SK-N-SH treated with all-trans-retinoic acid at 6 μM for 48 hours (cell line): ENCODE measurements at regions not wholly inside any gene's neighbourhood (a gene's known extent, or its start where the extent isn't known, plus 50 kb on each side); places are given as distances from the start of the nearest gene placed in this dataset.

Experiments
- ATAC-seq: fragments of 200-7000 bp; cut with Tn5 transposase; 3 replicates; pipeline ENCODE4 v1.9.1; 2020; ENCODE audit warnings: mild to moderate bottlenecking, moderate library complexity
- CSDC2 ChIP-seq: fragments of 250-450 bp; sonication (Bioruptor Pico); IDR thresholded peaks from 2 replicates; pipeline ENCODE4 v1.5.0; 2020; ENCODE audit warnings: mild to moderate bottlenecking, moderate library complexity
- GLIS3 ChIP-seq: fragments of 250-450 bp; sonication (Bioruptor Pico); IDR thresholded peaks from 2 replicates; pipeline ENCODE4 v1.5.0; 2020; ENCODE audit warnings: mild to moderate bottlenecking, moderate library complexity
- ISL1 ChIP-seq: fragments of 250-450 bp; sonication (Bioruptor Pico); IDR thresholded peaks from 2 replicates; pipeline ENCODE4 v2.1.2; 2022; ENCODE audit warnings: mild to moderate bottlenecking, moderate library complexity
- OSR1 ChIP-seq: fragments of 250-450 bp; sonication (Bioruptor Pico); IDR thresholded peaks from 2 replicates; pipeline ENCODE4 v1.8.0; 2022; ENCODE audit warnings: moderate library complexity, mild to moderate bottlenecking, inconsistent platforms
- PPARA ChIP-seq: fragments of 250-450 bp; sonication (Bioruptor Pico); IDR thresholded peaks from 2 replicates; pipeline ENCODE4 v1.5.0; 2020; ENCODE audit warnings: mild to moderate bottlenecking, borderline replicate concordance
- RARB ChIP-seq: fragments of 250-450 bp; sonication (Bioruptor Pico); IDR thresholded peaks from 2 replicates; pipeline ENCODE4 v1.8.0; 2021; ENCODE audit warnings: mild to moderate bottlenecking, moderate library complexity
- SNAI2 ChIP-seq: fragments of 250-450 bp; sonication (Bioruptor Pico); IDR thresholded peaks from 2 replicates; pipeline ENCODE4 v1.5.0; 2020; ENCODE audit warnings: mild to moderate bottlenecking, moderate library complexity
- TCF4 ChIP-seq: fragments of 250-450 bp; sonication (Bioruptor Pico); IDR thresholded peaks from 2 replicates; pipeline ENCODE4 v1.8.0; 2021; ENCODE audit warnings: mild to moderate bottlenecking, moderate library complexity, borderline replicate concordance
- TOX ChIP-seq: fragments of 250-450 bp; sonication (Bioruptor Pico); IDR thresholded peaks from 2 replicates; pipeline ENCODE4 v1.8.0; 2021; ENCODE audit warnings: mild to moderate bottlenecking, moderate library complexity, borderline replicate concordance
- ZC3H10 ChIP-seq: fragments of 250-450 bp; sonication (Bioruptor Pico); IDR thresholded peaks from 2 replicates; pipeline ENCODE4 v1.5.1; 2021; ENCODE audit warnings: mild to moderate bottlenecking, moderate library complexity
- ZFP3 ChIP-seq: fragments of 250-450 bp; sonication (Bioruptor Pico); IDR thresholded peaks from 2 replicates; pipeline ENCODE4 v1.5.0; 2020; ENCODE audit warnings: mild to moderate bottlenecking, moderate library complexity
- ZFP30 ChIP-seq: fragments of 450-650 bp; formaldehyde crosslinking; IDR thresholded peaks from 2 replicates; pipeline ENCODE4 v1.5.0; 2022; ENCODE audit warnings: mild to moderate bottlenecking, moderate library complexity
- ZNF70 ChIP-seq: fragments of 450-650 bp; formaldehyde crosslinking; IDR thresholded peaks from 2 replicates; pipeline ENCODE4 v1.5.0; 2020; ENCODE audit warnings: mild to moderate bottlenecking, moderate library complexity
- ZNF8 ChIP-seq: fragments of 450-650 bp; formaldehyde crosslinking; IDR thresholded peaks from 2 replicates; pipeline ENCODE4 v1.5.0; 2020; ENCODE audit warnings: mild to moderate bottlenecking, moderate library complexity
- TF ChIP-seq, protein P1 (sequence below): fragments of 250-450 bp; sonication (Bioruptor Pico); IDR thresholded peaks from 2 replicates; pipeline ENCODE4 v1.5.0; 2020; ENCODE audit warnings: mild to moderate bottlenecking, moderate library complexity
- TF ChIP-seq, protein P2 (sequence below): fragments of 250-450 bp; sonication (Bioruptor Pico); IDR thresholded peaks from 2 replicates; pipeline ENCODE4 v1.8.0; 2021; ENCODE audit warnings: low read depth, mild to moderate bottlenecking, moderate library complexity, borderline replicate concordance
- TF ChIP-seq, protein P3 (sequence below): fragments of 250-450 bp; sonication (Bioruptor Pico); IDR thresholded peaks from 2 replicates; pipeline ENCODE4 v1.5.1; 2021; ENCODE audit warnings: mild to moderate bottlenecking, moderate library complexity
- TF ChIP-seq, protein P4 (sequence below): fragments of 250-450 bp; sonication (Bioruptor Pico); IDR thresholded peaks from 2 replicates; pipeline ENCODE4 v1.5.1; 2020; ENCODE audit warnings: low read depth, mild to moderate bottlenecking, moderate library complexity

DNA sequence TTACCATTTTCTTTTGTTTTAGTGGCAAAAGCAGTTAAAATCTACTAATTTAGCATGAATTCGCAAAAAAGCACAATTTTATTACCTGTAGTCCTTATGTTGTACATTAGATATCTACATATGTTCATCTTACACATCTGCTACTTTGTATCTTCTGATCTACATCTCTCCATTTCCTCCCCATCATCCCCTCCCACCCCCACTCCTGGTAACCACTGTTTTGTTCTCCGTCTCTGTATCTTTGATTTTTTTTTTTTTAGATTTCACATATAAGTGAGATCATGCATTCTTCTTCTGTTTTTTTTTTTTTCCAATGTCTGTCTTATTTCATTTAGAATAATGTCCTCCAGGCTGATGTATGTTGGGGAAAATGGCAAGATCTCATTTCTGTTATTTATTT lies 922.7 kb downstream of the VRK1 start:
- no peak for TF ChIP-seq ZNF70
- no peak for TF ChIP-seq CSDC2 (CRISPR knock-in tag)
- no peak for TF ChIP-seq ISL1 (CRISPR knock-in tag)
- TF ChIP-seq ZNF8 (CRISPR knock-in tag): no peak
- TF ChIP-seq, protein P1, sequence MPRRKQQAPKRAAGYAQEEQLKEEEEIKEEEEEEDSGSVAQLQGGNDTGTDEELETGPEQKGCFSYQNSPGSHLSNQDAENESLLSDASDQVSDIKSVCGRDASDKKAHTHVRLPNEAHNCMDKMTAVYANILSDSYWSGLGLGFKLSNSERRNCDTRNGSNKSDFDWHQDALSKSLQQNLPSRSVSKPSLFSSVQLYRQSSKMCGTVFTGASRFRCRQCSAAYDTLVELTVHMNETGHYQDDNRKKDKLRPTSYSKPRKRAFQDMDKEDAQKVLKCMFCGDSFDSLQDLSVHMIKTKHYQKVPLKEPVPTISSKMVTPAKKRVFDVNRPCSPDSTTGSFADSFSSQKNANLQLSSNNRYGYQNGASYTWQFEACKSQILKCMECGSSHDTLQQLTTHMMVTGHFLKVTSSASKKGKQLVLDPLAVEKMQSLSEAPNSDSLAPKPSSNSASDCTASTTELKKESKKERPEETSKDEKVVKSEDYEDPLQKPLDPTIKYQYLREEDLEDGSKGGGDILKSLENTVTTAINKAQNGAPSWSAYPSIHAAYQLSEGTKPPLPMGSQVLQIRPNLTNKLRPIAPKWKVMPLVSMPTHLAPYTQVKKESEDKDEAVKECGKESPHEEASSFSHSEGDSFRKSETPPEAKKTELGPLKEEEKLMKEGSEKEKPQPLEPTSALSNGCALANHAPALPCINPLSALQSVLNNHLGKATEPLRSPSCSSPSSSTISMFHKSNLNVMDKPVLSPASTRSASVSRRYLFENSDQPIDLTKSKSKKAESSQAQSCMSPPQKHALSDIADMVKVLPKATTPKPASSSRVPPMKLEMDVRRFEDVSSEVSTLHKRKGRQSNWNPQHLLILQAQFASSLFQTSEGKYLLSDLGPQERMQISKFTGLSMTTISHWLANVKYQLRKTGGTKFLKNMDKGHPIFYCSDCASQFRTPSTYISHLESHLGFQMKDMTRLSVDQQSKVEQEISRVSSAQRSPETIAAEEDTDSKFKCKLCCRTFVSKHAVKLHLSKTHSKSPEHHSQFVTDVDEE: no peak

DNA sequence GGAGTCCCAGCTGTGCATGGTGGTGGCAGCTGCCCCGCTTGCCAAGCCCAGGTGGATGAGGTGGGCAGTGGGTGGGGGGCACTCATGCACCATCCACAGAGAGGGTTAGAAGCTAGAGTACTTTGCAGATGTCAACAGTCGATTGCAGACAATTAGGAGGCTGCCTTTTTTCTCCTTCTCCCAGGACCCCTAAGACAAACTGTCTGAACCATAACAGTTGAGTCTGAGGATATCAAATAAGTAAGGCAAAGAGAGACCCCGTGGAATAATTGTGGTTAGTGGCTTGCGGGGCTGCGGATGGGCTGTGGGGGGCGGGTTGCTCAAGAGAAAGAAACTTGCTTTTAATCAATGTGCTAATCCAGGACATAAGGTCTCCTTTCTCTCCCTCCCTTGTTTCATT lies 926.2 kb downstream of the VRK1 start:
- ATAC-seq: no peak
- no peak for TF ChIP-seq PPARA (CRISPR knock-in tag)
- TF ChIP-seq, protein P2, sequence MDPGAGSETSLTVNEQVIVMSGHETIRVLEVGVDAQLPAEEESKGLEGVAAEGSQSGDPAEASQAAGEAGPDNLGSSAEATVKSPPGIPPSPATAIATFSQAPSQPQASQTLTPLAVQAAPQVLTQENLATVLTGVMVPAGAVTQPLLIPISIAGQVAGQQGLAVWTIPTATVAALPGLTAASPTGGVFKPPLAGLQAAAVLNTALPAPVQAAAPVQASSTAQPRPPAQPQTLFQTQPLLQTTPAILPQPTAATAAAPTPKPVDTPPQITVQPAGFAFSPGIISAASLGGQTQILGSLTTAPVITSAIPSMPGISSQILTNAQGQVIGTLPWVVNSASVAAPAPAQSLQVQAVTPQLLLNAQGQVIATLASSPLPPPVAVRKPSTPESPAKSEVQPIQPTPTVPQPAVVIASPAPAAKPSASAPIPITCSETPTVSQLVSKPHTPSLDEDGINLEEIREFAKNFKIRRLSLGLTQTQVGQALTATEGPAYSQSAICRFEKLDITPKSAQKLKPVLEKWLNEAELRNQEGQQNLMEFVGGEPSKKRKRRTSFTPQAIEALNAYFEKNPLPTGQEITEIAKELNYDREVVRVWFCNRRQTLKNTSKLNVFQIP: no peak
- no peak for TF ChIP-seq ZNF8 (CRISPR knock-in tag)
- TF ChIP-seq ZNF70: no peak
- TF ChIP-seq OSR1 (CRISPR knock-in tag): no peak
- TF ChIP-seq ZFP30: no peak
- no peak for TF ChIP-seq TOX
- TF ChIP-seq SNAI2 (CRISPR knock-in tag): no peak
- TF ChIP-seq, protein P3, sequence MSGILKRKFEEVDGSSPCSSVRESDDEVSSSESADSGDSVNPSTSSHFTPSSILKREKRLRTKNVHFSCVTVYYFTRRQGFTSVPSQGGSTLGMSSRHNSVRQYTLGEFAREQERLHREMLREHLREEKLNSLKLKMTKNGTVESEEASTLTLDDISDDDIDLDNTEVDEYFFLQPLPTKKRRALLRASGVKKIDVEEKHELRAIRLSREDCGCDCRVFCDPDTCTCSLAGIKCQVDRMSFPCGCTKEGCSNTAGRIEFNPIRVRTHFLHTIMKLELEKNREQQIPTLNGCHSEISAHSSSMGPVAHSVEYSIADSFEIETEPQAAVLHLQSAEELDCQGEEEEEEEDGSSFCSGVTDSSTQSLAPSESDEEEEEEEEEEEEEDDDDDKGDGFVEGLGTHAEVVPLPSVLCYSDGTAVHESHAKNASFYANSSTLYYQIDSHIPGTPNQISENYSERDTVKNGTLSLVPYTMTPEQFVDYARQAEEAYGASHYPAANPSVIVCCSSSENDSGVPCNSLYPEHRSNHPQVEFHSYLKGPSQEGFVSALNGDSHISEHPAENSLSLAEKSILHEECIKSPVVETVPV (CRISPR knock-in tag): no peak
- no peak for TF ChIP-seq GLIS3 (CRISPR knock-in tag)
- no peak for TF ChIP-seq ZC3H10 (CRISPR knock-in tag)
- TF ChIP-seq RARB: no peak

More for the DNA sequence above, 922.7 kb downstream of the VRK1 start:
- no peak for ATAC-seq

DNA sequence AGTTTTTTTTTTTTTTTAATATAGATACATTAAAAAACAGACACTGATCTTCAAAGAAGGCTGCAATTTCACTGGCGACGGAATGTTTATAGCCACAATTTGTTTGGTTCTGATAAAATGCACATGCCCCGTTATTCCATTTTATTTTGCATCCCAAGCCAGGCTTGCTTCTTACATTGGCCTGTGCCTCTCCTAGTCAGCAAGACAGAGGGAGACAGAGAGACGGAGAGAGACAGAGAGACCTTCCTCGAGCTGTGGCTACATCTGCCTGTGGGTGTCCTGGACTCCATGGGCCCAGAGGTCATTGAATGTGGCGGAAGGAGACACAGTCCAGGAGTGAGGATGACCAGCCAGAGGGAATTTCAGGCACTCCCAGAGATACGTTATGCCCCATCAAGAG lies 926.6 kb downstream of the VRK1 start:
- TF ChIP-seq GLIS3 (CRISPR knock-in tag) (no peak), ZC3H10 (CRISPR knock-in tag) (no peak), ZFP3 (CRISPR knock-in tag) (no peak), PPARA (CRISPR knock-in tag) (no peak), TCF4 (CRISPR knock-in tag) (no peak), ZNF70 (no peak), ZNF8 (CRISPR knock-in tag) (no peak), CSDC2 (CRISPR knock-in tag) (no peak), SNAI2 (CRISPR knock-in tag) (no peak)
- TF ChIP-seq, protein P4, sequence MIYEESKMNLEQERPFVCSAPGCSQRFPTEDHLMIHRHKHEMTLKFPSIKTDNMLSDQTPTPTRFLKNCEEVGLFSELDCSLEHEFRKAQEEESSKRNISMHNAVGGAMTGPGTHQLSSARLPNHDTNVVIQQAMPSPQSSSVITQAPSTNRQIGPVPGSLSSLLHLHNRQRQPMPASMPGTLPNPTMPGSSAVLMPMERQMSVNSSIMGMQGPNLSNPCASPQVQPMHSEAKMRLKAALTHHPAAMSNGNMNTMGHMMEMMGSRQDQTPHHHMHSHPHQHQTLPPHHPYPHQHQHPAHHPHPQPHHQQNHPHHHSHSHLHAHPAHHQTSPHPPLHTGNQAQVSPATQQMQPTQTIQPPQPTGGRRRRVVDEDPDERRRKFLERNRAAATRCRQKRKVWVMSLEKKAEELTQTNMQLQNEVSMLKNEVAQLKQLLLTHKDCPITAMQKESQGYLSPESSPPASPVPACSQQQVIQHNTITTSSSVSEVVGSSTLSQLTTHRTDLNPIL (CRISPR knock-in tag): no peak
- TF ChIP-seq, protein P2: no peak
- TF ChIP-seq, protein P1: no peak
- TF ChIP-seq, all 23 proteins: peak for 0
- ATAC-seq: no peak
